Testis (tissue), 2 donors: ENCODE measurements at regions not wholly inside any gene's neighbourhood (a gene's known extent, or its start where the extent isn't known, plus 50 kb on each side); places are given as distances from the start of the nearest gene placed in this dataset.
A peak's percentile ranks its signal among the peaks of the same experiment; 100 is the strongest.
"Not testable (repeated sequence)": the region's sequence is repeated elsewhere in the genome, so short reads cannot be mapped to it uniquely, and the experiment has no call there.

Experiments
- DNase-seq: peaks from one replicate; pipeline ENCODE4 v3.0.0-alpha.2; 2019
- H3K27ac ChIP-seq, 2 donors: fragments of 200-600 bp; sonication (generic); one replicate each; pipeline ENCODE4 v1.5.1; 2019
- H3K27me3 ChIP-seq: fragments of 200-600 bp; sonication (generic); one replicate; pipeline ENCODE4 v1.5.1; 2019
- H3K36me3 ChIP-seq: fragments of 200-600 bp; sonication (generic); one replicate; pipeline ENCODE4 v1.5.1; 2017; ENCODE audit warnings: low read depth; ENCODE audit errors: missing control alignments
- H3K4me1 ChIP-seq: fragments of 200-600 bp; sonication (generic); one replicate; pipeline ENCODE4 v1.5.1; 2019
- H3K4me3 ChIP-seq, 2 donors: fragments of 200-600 bp; sonication (generic); one replicate each; pipeline ENCODE4 v1.5.1; 2017 to 2019
- H3K9me3 ChIP-seq: fragments of 200-600 bp; sonication (generic); one replicate; pipeline ENCODE4 v1.5.1; 2017
- CTCF ChIP-seq, 3 experiments: fragments of 450-650 bp in 2 of 3; fragments of 200-600 bp in 1 of 3; sonication (generic) in 1 of 3; IDR thresholded peaks; one replicate each; pipeline ENCODE4 v1.5.1; 2016 to 2019; ENCODE audit warnings: antibody characterized with exemption in 3 of 3, mild to moderate bottlenecking in 2 of 3, moderate library complexity in 1 of 3
- POLR2A ChIP-seq: fragments of 450-650 bp; IDR thresholded peaks from one replicate; pipeline ENCODE4 v1.6.1; 2017; ENCODE audit warnings: antibody characterized with exemption, mild to moderate bottlenecking, moderate library complexity
- WGBS, 2 donors: methylation state at CpG; one replicate each; pipeline ENCODE4 v1.1.5; 2018; 5-methylcytosine and 5-hydroxymethylcytosine counted together
- intact Hi-C: fragments of 100-400 bp; cut with DNase I; formaldehyde crosslinking; loops from one replicate; pipeline ENCODE4 v1.15.1; 2023; ENCODE audit warnings: low total_unique reads

DNA sequence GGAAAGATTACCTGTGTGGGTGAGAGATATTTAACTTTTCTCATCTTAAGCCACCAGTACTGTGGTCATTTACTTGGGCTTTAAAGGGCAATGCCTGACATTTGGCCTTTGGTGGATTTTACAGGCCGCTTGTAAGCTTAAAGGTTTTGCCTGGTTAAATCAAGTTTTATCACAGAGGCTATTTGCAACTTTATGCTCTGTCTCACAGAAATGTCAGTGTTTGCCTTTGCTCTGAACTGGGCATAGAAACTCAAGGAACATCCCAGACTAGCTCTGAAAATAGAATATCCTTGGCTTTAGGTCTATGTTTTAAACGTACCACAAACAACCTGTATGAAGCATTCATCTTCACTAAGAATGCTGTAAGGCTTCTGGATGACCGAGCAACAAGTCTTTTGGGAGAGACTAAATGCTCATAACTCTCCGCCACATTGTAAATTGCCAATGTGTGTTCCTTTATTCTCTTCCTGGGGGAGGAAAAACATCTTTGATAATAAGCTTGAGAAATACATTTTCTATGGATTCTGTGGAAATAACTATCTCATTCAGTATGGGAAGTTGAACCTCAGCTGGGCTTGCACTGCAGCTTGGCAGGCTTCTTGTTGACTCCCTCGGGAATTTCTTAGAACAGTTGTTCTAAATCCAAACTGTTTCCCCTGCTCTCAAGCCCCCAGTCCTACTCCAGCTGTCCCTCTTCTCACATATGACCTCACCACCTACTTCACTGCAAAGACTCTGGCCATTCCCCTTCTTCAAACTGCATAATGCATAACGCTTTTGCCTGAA is 105.8 kb upstream of the WDR44 start:
- TF ChIP-seq POLR2A: no peak
- no peak for TF ChIP-seq CTCF (IDR thresholded peaks at IDR 0.05)
- Histone ChIP-seq H3K27ac (no peak overlapping the region), H3K36me3 (no peaks in the 10 kb centered on the region), H3K4me3 (no peak overlapping the region), H3K9me3 (no peaks in the 10 kb centered on the region), H3K4me1 (no peaks in the 10 kb centered on the region), H3K27me3 (no peaks in the 10 kb centered on the region)
- DNase-seq: no peak
- intact Hi-C loops: no loop called here
- WGBS, 2 donors: 33 to 48% methylated on average over 6 of the region's 6 CpGs

GRCh38 chrX:118246961-118247360 is 98.9 kb upstream of the WDR44 start:
- H3K36me3 ChIP-seq, H3K27me3 ChIP-seq, H3K4me1 ChIP-seq, H3K27ac ChIP-seq, intact Hi-C loops, DNase-seq, H3K9me3 ChIP-seq, H3K4me3 ChIP-seq: not testable (repeated sequence)
- no CpG with 5 or more reads among the region's 2 CpGs for WGBS, 2 donors

- intact Hi-C loops: no loop called here
- no peak overlapping the region for H3K27ac ChIP-seq
- no peaks in the 10 kb centered on the region for H3K9me3 ChIP-seq
- no peaks in the 10 kb centered on the region for H3K27me3 ChIP-seq
- no peak for DNase-seq
- TF ChIP-seq CTCF (IDR thresholded peaks at IDR 0.05): no peak
- TF ChIP-seq POLR2A: no peak
- no peaks in the 10 kb centered on the region for H3K36me3 ChIP-seq
- H3K4me3 ChIP-seq: no peak overlapping the region
- no peaks in the 10 kb centered on the region for H3K4me1 ChIP-seq
Measured at GRCh38 chrX:118249146-118249545, 96.8 kb upstream of the WDR44 start.

DNA sequence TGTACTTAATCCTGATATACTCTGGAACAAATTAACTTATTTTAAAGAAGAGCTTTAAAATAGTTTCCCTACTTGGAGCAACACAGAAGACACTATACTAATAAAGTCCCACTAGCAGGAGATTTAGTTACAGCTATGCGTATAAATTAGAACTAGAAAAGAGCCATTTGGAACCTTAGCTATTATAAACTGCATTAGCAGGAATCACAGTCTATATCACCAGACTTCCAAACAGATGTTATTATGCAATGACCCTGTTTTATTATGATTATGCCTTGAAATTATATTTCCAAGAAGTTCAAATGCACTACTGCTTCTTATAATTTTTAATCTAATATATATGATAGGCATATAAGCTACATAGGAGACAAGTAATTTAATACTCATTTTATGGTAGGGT is 95.5 kb upstream of the WDR44 start:
- TF ChIP-seq POLR2A (no peak), CTCF (IDR thresholded peaks at IDR 0.05) (no peak)
- Histone ChIP-seq H3K4me3 (no peak overlapping the region), H3K27ac (no peak overlapping the region), H3K36me3 (no peaks in the 10 kb centered on the region), H3K27me3 (no peaks in the 10 kb centered on the region), H3K4me1 (no peaks in the 10 kb centered on the region), H3K9me3 (no peaks in the 10 kb centered on the region)
- DNase-seq: no peak
- WGBS, 2 donors: 100% methylated on average over 1 of the region's 1 CpG
- intact Hi-C loops: no loop called here

DNA sequence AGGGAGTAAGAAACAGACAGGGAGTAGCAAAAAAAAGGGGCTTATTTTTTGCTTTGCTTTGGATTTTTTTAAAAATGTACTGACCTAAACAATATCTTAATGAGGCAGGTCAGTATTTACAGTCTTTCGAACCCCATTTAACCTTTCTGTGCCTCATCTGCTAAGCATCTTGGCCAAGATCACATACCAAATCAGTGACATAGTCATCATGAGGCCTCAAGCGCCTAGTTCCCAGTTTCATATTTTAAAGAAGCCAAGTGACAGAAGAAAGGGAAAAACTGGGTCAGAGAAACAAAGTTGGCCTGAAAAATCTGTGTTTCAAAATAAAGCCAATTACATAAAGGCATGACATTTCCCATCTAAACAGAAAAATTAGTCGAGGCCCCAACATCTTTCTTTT is 94.6 kb upstream of the WDR44 start:
- intact Hi-C loops: no loop called here
- H3K9me3 ChIP-seq: no peaks in the 10 kb centered on the region
- H3K4me3 ChIP-seq: no peak overlapping the region
- DNase-seq: peak; percentile 14
- H3K4me1 ChIP-seq: no peaks in the 10 kb centered on the region
- 45 to 65% methylated on average over 3 of the region's 3 CpGs for WGBS, 2 donors
- TF ChIP-seq CTCF (IDR thresholded peaks at IDR 0.05): no peak
- no peak for TF ChIP-seq POLR2A
- no peak overlapping the region for H3K27ac ChIP-seq
- H3K27me3 ChIP-seq: no peaks in the 10 kb centered on the region
- no peaks in the 10 kb centered on the region for H3K36me3 ChIP-seq
